ENCODE measurements at regions not wholly inside any gene's neighbourhood (a gene's known extent, or its start where the extent isn't known, plus 50 kb on each side); places are given as distances from the start of the nearest gene placed in this dataset.

- no peak for DNase-seq (ENCODE audit: low read depth, low spot score)
- Mint-ChIP-seq H3K27ac (ENCODE audit: unreplicated experiment) (no peak overlapping the region), H3K36me3 (ENCODE audit: low read depth) (no peaks in the 10 kb centered on the region), H3K4me1 (peaks cover 13% of the 10 kb centered on the region), H3K4me3 (no peak overlapping the region), H3K9me3 (no peaks in the 10 kb centered on the region), H3K27me3 (ENCODE audit: low read depth) (peaks cover 15% of the 10 kb centered on the region)
- TF ChIP-seq CTCF (conservative IDR thresholded peaks at IDR 0.05): no peak
Observed at GRCh38 chr10:129096065-129096984, 370.7 kb upstream of the MGMT start.

GRCh38 chr10:129097776-129098330, 369.2 kb upstream of the MGMT start:
- no peak for DNase-seq (ENCODE audit: low read depth, low spot score)
- Mint-ChIP-seq H3K36me3 (ENCODE audit: low read depth) (no peaks in the 10 kb centered on the region), H3K27me3 (ENCODE audit: low read depth) (peaks cover 13% of the 10 kb centered on the region), H3K27ac (ENCODE audit: unreplicated experiment) (no peak overlapping the region), H3K9me3 (no peaks in the 10 kb centered on the region), H3K4me1 (peaks cover 6% of the 10 kb centered on the region), H3K4me3 (no peak overlapping the region)
- no peak for TF ChIP-seq CTCF (conservative IDR thresholded peaks at IDR 0.05)

DNA sequence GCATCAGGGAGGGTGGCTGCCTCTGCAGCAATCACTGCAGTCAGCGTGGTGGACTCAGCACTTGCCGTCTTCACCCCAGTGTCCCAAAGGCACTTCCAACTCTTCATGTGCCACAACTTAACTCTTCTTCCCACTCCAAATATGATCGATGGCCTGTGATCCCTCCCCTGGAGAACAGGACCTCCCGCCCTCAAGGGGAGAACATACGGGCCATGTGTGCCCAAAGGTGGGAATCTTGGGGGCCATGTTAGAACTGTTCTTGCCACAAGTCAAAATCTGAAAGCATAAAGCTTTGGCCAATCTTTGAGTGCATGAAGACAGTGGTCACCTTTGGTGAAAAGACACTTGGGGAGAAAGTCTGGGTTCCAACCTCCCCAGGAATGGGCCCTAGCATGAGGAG, 368.5 kb upstream of the MGMT start:
- DNase-seq (ENCODE audit: low read depth, low spot score): no peak
- no peak for TF ChIP-seq CTCF (conservative IDR thresholded peaks at IDR 0.05)

GRCh38 chr10:129099486-129099885, 367.6 kb upstream of the MGMT start:
- Mint-ChIP-seq H3K9me3 (no peaks in the 10 kb centered on the region), H3K4me3 (no peak overlapping the region), H3K27me3 (ENCODE audit: low read depth) (peaks cover 5% of the 10 kb centered on the region), H3K27ac (ENCODE audit: unreplicated experiment) (no peak overlapping the region), H3K36me3 (ENCODE audit: low read depth) (no peaks in the 10 kb centered on the region), H3K4me1 (peaks cover 6% of the 10 kb centered on the region)
- DNase-seq (ENCODE audit: low read depth, low spot score): no peak
- TF ChIP-seq CTCF (conservative IDR thresholded peaks at IDR 0.05): no peak

More for the DNA sequence above, 368.5 kb upstream of the MGMT start:
- Mint-ChIP-seq H3K27me3 (ENCODE audit: low read depth) (peaks cover 10% of the 10 kb centered on the region), H3K9me3 (no peaks in the 10 kb centered on the region), H3K27ac (ENCODE audit: unreplicated experiment) (no peak overlapping the region), H3K36me3 (ENCODE audit: low read depth) (no peaks in the 10 kb centered on the region), H3K4me3 (no peak overlapping the region), H3K4me1 (peaks cover 6% of the 10 kb centered on the region)

DNA sequence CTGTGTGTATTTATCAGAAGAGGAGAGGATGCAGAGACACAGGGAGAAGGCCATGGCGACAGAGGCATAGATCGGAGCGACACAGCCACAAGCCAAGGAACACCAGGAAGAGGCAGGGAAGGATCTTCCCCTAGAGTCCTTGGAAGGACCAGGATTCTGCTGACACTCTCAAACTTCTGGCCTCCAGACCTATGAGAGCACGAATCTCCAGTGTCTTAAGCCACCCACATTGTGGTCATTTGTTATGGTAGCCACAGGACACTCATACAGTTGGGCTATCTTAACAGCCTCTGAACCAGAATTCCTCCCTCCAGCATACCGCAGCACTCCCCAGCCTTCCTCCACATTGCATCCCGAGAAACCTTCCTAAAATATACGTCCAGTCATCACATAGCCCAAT, 367.0 kb upstream of the MGMT start:
- Mint-ChIP-seq H3K27me3 (ENCODE audit: low read depth) (peaks cover 4% of the 10 kb centered on the region), H3K9me3 (no peaks in the 10 kb centered on the region)

More for the DNA sequence above, 367.0 kb upstream of the MGMT start:
- no peaks in the 10 kb centered on the region for H3K36me3 Mint-ChIP-seq (ENCODE audit: low read depth)
- no peak for TF ChIP-seq CTCF (conservative IDR thresholded peaks at IDR 0.05)
- H3K4me3 Mint-ChIP-seq: no peak overlapping the region
- no peak for DNase-seq (ENCODE audit: low read depth, low spot score)
- peaks cover 6% of the 10 kb centered on the region for H3K4me1 Mint-ChIP-seq
- peak overlapping the region; percentile 22 for H3K27ac Mint-ChIP-seq (ENCODE audit: unreplicated experiment)

Measured in neural crest cell (in vitro differentiated cells).